ENCODE measurements at regions not wholly inside any gene's neighbourhood (a gene's known extent, or its start where the extent isn't known, plus 50 kb on each side); places are given as distances from the start of the nearest gene placed in this dataset.

DNA sequence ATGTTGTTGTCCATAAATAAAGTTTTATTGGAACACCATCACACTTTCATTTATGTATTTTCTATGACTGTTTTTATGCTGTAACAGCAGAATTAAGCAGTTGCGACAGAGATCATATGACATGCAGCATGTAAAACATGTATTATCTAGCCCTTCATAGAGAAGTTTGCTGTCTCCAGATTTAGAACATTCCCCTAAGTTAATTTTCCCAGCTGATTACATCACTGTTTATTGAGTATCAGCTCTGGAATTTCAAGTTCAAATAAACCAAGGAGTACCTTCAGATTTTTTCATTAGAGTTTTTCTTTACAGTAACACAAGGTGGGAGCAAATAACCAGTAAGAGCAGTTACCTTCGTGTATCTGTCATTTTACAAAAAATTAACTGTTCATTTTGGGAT, 792.8 kb downstream of the USP25 start:
- TF ChIP-seq, protein P1, sequence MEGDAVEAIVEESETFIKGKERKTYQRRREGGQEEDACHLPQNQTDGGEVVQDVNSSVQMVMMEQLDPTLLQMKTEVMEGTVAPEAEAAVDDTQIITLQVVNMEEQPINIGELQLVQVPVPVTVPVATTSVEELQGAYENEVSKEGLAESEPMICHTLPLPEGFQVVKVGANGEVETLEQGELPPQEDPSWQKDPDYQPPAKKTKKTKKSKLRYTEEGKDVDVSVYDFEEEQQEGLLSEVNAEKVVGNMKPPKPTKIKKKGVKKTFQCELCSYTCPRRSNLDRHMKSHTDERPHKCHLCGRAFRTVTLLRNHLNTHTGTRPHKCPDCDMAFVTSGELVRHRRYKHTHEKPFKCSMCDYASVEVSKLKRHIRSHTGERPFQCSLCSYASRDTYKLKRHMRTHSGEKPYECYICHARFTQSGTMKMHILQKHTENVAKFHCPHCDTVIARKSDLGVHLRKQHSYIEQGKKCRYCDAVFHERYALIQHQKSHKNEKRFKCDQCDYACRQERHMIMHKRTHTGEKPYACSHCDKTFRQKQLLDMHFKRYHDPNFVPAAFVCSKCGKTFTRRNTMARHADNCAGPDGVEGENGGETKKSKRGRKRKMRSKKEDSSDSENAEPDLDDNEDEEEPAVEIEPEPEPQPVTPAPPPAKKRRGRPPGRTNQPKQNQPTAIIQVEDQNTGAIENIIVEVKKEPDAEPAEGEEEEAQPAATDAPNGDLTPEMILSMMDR (IDR thresholded peaks at IDR 0.05; ENCODE audit: low read depth, low read length) = no peak
- no peak for TF ChIP-seq EZH2phosphoT487 (IDR thresholded peaks at IDR 0.05; ENCODE audit: low read depth)
